Astrocyte (in vitro differentiated cells and primary cell): ENCODE measurements at regions not wholly inside any gene's neighbourhood (a gene's known extent, or its start where the extent isn't known, plus 50 kb on each side); places are given as distances from the start of the nearest gene placed in this dataset.

Experiments
- DNase-seq: peaks from one replicate; pipeline ENCODE4 v3.0.0-alpha.2; 2010; ENCODE audit warnings: low read depth
- FAIRE-seq: peaks from 2 replicates; lab custom pipeline; 2011; peaks lifted over from hg19 to GRCh38; lab: Jason Lieb, UNC
- H2AFZ ChIP-seq: 2 replicates; pipeline ENCODE4 v1.6.0; 2012; ENCODE audit warnings: low read depth, low read length, inconsistent platforms
- H3K27ac ChIP-seq: 2 replicates; pipeline ENCODE4 v1.5.1; 2011; ENCODE audit warnings: low read depth, low read length, inconsistent platforms
- H3K27me3 ChIP-seq: 2 replicates; pipeline ENCODE4 v1.6.0; 2011; ENCODE audit warnings: low read length, inconsistent platforms; ENCODE audit not compliant: insufficient read depth
- H3K36me3 ChIP-seq: 2 replicates; pipeline ENCODE4 v1.5.1; 2011; ENCODE audit warnings: low read length, inconsistent platforms; ENCODE audit not compliant: insufficient read depth
- H3K4me1 ChIP-seq: 2 replicates; pipeline ENCODE4 v1.5.1; 2011; ENCODE audit warnings: low read length, inconsistent platforms; ENCODE audit not compliant: insufficient read depth
- H3K4me2 ChIP-seq: 2 replicates; pipeline ENCODE4 v1.6.0; 2012; ENCODE audit warnings: low read length, inconsistent platforms
- H3K4me3 ChIP-seq: 2 replicates; pipeline ENCODE4 v1.5.1; 2011; ENCODE audit warnings: low read depth, mild to moderate bottlenecking, low read length, inconsistent platforms; ENCODE audit not compliant: insufficient read depth
- H3K79me2 ChIP-seq: 2 replicates; pipeline ENCODE4 v1.6.0; 2012; ENCODE audit warnings: mild to moderate bottlenecking, low read length, inconsistent platforms; ENCODE audit not compliant: insufficient read depth
- H3K9ac ChIP-seq: 2 replicates; pipeline ENCODE4 v1.6.0; 2012; ENCODE audit warnings: mild to moderate bottlenecking, low read length, inconsistent platforms
- H3K9me3 ChIP-seq: 2 replicates; pipeline ENCODE4 v1.5.1; 2012; ENCODE audit warnings: low read depth, mild to moderate bottlenecking, low read length, inconsistent platforms; ENCODE audit not compliant: insufficient read depth
- H4K20me1 ChIP-seq: 2 replicates; pipeline ENCODE4 v1.6.0; 2012; ENCODE audit warnings: low read length, inconsistent platforms; ENCODE audit not compliant: insufficient read depth
- H3K27ac Mint-ChIP-seq: one replicate; pipeline ENCODE4 v1.8.0; 2021; ENCODE audit warnings: mild to moderate bottlenecking, mixed read lengths; ENCODE audit not compliant: unreplicated experiment
- H3K27me3 Mint-ChIP-seq: one replicate; pipeline ENCODE4 v1.8.0; 2021; ENCODE audit warnings: low read depth, mixed read lengths; ENCODE audit not compliant: unreplicated experiment
- H3K36me3 Mint-ChIP-seq: one replicate; pipeline ENCODE4 v1.8.0; 2021; ENCODE audit warnings: low read depth, mixed read lengths; ENCODE audit not compliant: unreplicated experiment
- H3K4me1 Mint-ChIP-seq: one replicate; pipeline ENCODE4 v1.8.0; 2021; ENCODE audit warnings: low read depth, mixed read lengths; ENCODE audit not compliant: unreplicated experiment
- H3K4me3 Mint-ChIP-seq: one replicate; pipeline ENCODE4 v1.8.0; 2021; ENCODE audit warnings: mild to moderate bottlenecking, moderate library complexity, mixed read lengths; ENCODE audit not compliant: unreplicated experiment
- H3K9me3 Mint-ChIP-seq: one replicate; pipeline ENCODE4 v1.8.0; 2021; ENCODE audit warnings: mild to moderate bottlenecking, mixed read lengths; ENCODE audit not compliant: unreplicated experiment
- CTCF ChIP-seq: IDR thresholded peaks from 2 replicates; pipeline ENCODE4 v1.5.1; 2011; ENCODE audit warnings: low read depth, mild to moderate bottlenecking, inconsistent platforms, low read length, moderate library complexity; ENCODE audit not compliant: insufficient read depth
- EZH2 ChIP-seq: IDR thresholded peaks from 2 replicates; pipeline ENCODE4 v1.6.1; 2012; ENCODE audit warnings: mild to moderate bottlenecking, low read length, inconsistent platforms; ENCODE audit not compliant: insufficient read depth

GRCh38 chr10:26946102-26946811 is 85.5 kb upstream of the ABI1 start:
- Histone ChIP-seq H3K4me3 (no peak overlapping the region), H3K4me2 (peak overlapping the region; percentile 11), H3K36me3 (no peaks in the 10 kb centered on the region), H4K20me1 (no peaks in the 10 kb centered on the region), H3K27me3 (no peaks in the 10 kb centered on the region), H3K27ac (no peak overlapping the region), H3K9ac (no peak overlapping the region), H3K9me3 (no peaks in the 10 kb centered on the region), H3K79me2 (no peaks in the 10 kb centered on the region), H2AFZ (no peak overlapping the region), H3K4me1 (no peaks in the 10 kb centered on the region)
- Mint-ChIP-seq H3K27ac (no peak overlapping the region), H3K4me3 (no peak overlapping the region), H3K27me3 (peaks cover 5% of the 10 kb centered on the region), H3K9me3 (peaks cover 2% of the 10 kb centered on the region), H3K36me3 (no peaks in the 10 kb centered on the region), H3K4me1 (no peaks in the 10 kb centered on the region)
- TF ChIP-seq CTCF = no peak
- no peak for TF ChIP-seq EZH2
- DNase-seq (no peak), FAIRE-seq (no peak)

- Mint-ChIP-seq H3K36me3 (no peaks in the 10 kb centered on the region), H3K27ac (no peak overlapping the region), H3K4me3 (no peak overlapping the region), H3K4me1 (no peaks in the 10 kb centered on the region), H3K9me3 (no peaks in the 10 kb centered on the region), H3K27me3 (peaks cover 11% of the 10 kb centered on the region)
- no peak for TF ChIP-seq CTCF
- TF ChIP-seq EZH2 = no peak
- Histone ChIP-seq H3K27ac (no peak overlapping the region), H3K4me3 (no peak overlapping the region), H3K9ac (no peak overlapping the region), H3K79me2 (no peaks in the 10 kb centered on the region), H2AFZ (no peak overlapping the region), H3K9me3 (no peaks in the 10 kb centered on the region), H3K27me3 (no peaks in the 10 kb centered on the region), H3K4me2 (no peak overlapping the region), H3K36me3 (no peaks in the 10 kb centered on the region), H3K4me1 (no peaks in the 10 kb centered on the region), H4K20me1 (no peaks in the 10 kb centered on the region)
- DNase-seq (no peak), FAIRE-seq (no peak)
Observed at GRCh38 chr10:26944261-26944882, 83.6 kb upstream of the ABI1 start.

- Histone ChIP-seq H3K9ac (no peak overlapping the region), H3K4me3 (no peak overlapping the region), H3K79me2 (no peaks in the 10 kb centered on the region), H3K4me1 (no peaks in the 10 kb centered on the region), H3K4me2 (no peak overlapping the region), H2AFZ (no peak overlapping the region), H4K20me1 (no peaks in the 10 kb centered on the region), H3K36me3 (no peaks in the 10 kb centered on the region), H3K27ac (no peak overlapping the region), H3K27me3 (no peaks in the 10 kb centered on the region), H3K9me3 (no peaks in the 10 kb centered on the region)
- no peaks in the 10 kb centered on the region for H3K36me3 Mint-ChIP-seq
- no peaks in the 10 kb centered on the region for H3K4me1 Mint-ChIP-seq
- FAIRE-seq = no peak
- no peak overlapping the region for H3K4me3 Mint-ChIP-seq
- TF ChIP-seq CTCF (no peak), EZH2 (no peak)
- DNase-seq = no peak
- H3K27ac Mint-ChIP-seq = no peak overlapping the region
- H3K27me3 Mint-ChIP-seq = peaks cover 18% of the 10 kb centered on the region
- peaks cover 2% of the 10 kb centered on the region for H3K9me3 Mint-ChIP-seq
Observed at GRCh38 chr10:26939962-26940354, 79.2 kb upstream of the ABI1 start.
